ENCODE measurements at regions not wholly inside any gene's neighbourhood (a gene's known extent, or its start where the extent isn't known, plus 50 kb on each side); places are given as distances from the start of the nearest gene placed in this dataset.

DNA sequence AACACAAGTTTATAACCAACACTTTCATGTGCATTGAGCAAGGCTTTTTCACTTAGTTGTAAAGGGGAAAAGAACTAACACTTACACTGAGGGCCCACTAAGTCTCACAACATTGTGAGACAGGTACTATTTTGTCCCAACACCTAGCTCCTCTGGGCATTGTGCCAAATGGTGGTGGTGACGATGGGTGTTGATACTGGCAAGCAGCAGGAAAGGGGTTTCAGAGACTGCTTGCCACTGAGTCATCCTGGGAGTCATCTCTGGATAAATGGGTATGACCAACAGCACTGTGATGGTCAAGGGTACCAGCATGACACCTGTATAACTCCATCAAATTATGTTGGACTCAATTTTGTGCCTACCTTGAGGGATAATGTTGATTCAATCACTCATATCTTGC lies 138.8 kb upstream of the ITGA6 start:
- Histone ChIP-seq H3K27me3 (ENCODE audit: control insufficient read depth, insufficient read depth, low read length) (no peaks in the 10 kb centered on the region), H3K4me3 (ENCODE audit: low read depth in 2 of 2, low read length in 2 of 2) (no peak overlapping the region), H3K36me3 (ENCODE audit: control insufficient read depth, insufficient read depth, low read length) (no peaks in the 10 kb centered on the region), H3K9me3 (ENCODE audit: control insufficient read depth, insufficient read depth, low read depth, low read length) (no peaks in the 10 kb centered on the region), H3K4me1 (ENCODE audit: control insufficient read depth, insufficient read depth, low read length) (no peaks in the 10 kb centered on the region), H3K27ac (ENCODE audit: low read length) (no peak overlapping the region)
- POLR2A ChIA-PET = no interaction called here
- intact Hi-C loops (cut with micrococcal nuclease; ENCODE audit: unreplicated experiment) = no loop called here
- TF ChIP-seq, protein P1, sequence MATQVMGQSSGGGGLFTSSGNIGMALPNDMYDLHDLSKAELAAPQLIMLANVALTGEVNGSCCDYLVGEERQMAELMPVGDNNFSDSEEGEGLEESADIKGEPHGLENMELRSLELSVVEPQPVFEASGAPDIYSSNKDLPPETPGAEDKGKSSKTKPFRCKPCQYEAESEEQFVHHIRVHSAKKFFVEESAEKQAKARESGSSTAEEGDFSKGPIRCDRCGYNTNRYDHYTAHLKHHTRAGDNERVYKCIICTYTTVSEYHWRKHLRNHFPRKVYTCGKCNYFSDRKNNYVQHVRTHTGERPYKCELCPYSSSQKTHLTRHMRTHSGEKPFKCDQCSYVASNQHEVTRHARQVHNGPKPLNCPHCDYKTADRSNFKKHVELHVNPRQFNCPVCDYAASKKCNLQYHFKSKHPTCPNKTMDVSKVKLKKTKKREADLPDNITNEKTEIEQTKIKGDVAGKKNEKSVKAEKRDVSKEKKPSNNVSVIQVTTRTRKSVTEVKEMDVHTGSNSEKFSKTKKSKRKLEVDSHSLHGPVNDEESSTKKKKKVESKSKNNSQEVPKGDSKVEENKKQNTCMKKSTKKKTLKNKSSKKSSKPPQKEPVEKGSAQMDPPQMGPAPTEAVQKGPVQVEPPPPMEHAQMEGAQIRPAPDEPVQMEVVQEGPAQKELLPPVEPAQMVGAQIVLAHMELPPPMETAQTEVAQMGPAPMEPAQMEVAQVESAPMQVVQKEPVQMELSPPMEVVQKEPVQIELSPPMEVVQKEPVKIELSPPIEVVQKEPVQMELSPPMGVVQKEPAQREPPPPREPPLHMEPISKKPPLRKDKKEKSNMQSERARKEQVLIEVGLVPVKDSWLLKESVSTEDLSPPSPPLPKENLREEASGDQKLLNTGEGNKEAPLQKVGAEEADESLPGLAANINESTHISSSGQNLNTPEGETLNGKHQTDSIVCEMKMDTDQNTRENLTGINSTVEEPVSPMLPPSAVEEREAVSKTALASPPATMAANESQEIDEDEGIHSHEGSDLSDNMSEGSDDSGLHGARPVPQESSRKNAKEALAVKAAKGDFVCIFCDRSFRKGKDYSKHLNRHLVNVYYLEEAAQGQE (IDR thresholded peaks at IDR 0.05; ENCODE audit: insufficient read depth in 1 of 2, low read depth in 2 of 2, low read length in 1 of 2) = no peak
- TF ChIP-seq TCF7L2 (IDR thresholded peaks at IDR 0.05; ENCODE audit: low read depth, low read length) = no peak
- TF ChIP-seq, protein P2, sequence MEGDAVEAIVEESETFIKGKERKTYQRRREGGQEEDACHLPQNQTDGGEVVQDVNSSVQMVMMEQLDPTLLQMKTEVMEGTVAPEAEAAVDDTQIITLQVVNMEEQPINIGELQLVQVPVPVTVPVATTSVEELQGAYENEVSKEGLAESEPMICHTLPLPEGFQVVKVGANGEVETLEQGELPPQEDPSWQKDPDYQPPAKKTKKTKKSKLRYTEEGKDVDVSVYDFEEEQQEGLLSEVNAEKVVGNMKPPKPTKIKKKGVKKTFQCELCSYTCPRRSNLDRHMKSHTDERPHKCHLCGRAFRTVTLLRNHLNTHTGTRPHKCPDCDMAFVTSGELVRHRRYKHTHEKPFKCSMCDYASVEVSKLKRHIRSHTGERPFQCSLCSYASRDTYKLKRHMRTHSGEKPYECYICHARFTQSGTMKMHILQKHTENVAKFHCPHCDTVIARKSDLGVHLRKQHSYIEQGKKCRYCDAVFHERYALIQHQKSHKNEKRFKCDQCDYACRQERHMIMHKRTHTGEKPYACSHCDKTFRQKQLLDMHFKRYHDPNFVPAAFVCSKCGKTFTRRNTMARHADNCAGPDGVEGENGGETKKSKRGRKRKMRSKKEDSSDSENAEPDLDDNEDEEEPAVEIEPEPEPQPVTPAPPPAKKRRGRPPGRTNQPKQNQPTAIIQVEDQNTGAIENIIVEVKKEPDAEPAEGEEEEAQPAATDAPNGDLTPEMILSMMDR (IDR thresholded peaks at IDR 0.05) = no peak
- no peak for TF ChIP-seq POLR2AphosphoS5 (IDR thresholded peaks at IDR 0.05; ENCODE audit: low read depth, low read length)
- no peak for TF ChIP-seq SIN3A (IDR thresholded peaks at IDR 0.05; ENCODE audit: borderline replicate concordance, insufficient read depth, low read depth, low read length)
- BruUV-seq (replicated peaks) = no TSS peak
- in situ Hi-C loops (cut with HindIII; ENCODE audit: low pct_unique_long_range_greater_than_20kb, low sequenced_read_pairs) = no loop called here
- ATAC-seq (no peak), DNase-seq (ENCODE audit: low read depth, low spot score) (no peak)
- CTCF ChIA-PET = no interaction called here

DNA sequence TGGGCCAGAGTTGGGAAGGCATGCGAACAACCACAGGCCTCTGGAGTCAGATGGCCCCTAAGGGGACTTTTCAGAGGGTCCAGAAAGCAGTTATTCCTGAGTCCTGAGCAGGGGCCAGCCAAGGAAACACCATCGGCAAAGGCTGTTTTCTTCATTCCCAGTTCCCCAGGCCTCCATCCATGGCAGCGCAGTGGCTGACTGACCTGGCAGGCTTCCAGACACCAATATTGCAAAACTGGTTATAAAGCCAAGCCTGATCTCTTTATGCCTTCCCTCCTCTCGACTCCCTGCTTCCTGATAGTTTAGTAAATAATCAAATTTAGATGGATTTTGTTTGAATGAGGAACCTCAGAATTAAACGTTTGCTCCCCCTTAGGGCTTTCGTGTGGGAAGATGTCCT lies 133.4 kb upstream of the ITGA6 start:
- H3K27me3 ChIP-seq (ENCODE audit: control insufficient read depth, insufficient read depth, low read length) = peaks cover 5% of the 10 kb centered on the region; the same call in 1 of the 2 replicates
- in situ Hi-C loops (cut with HindIII; ENCODE audit: low pct_unique_long_range_greater_than_20kb, low sequenced_read_pairs) (no loop called here), intact Hi-C loops (cut with micrococcal nuclease; ENCODE audit: unreplicated experiment) (no loop called here)
- no peak overlapping the region for H3K27ac ChIP-seq (ENCODE audit: low read length)
- DNase-seq (ENCODE audit: low read depth, low spot score) (no peak), ATAC-seq (no peak)
- no peak for TF ChIP-seq POLR2AphosphoS5 (IDR thresholded peaks at IDR 0.05; ENCODE audit: low read depth, low read length)
- TF ChIP-seq, protein P1 (IDR thresholded peaks at IDR 0.05; ENCODE audit: insufficient read depth in 1 of 2, low read depth in 2 of 2, low read length in 1 of 2) = no peak
- TF ChIP-seq TCF7L2 (IDR thresholded peaks at IDR 0.05; ENCODE audit: low read depth, low read length) = no peak
- TF ChIP-seq SIN3A (IDR thresholded peaks at IDR 0.05; ENCODE audit: borderline replicate concordance, insufficient read depth, low read depth, low read length) = no peak
- TF ChIP-seq, protein P2 (IDR thresholded peaks at IDR 0.05) = no peak
- H3K4me1 ChIP-seq (ENCODE audit: control insufficient read depth, insufficient read depth, low read length) = no peaks in the 10 kb centered on the region
- no peaks in the 10 kb centered on the region for H3K36me3 ChIP-seq (ENCODE audit: control insufficient read depth, insufficient read depth, low read length)
- POLR2A ChIA-PET = no interaction called here
- H3K4me3 ChIP-seq (ENCODE audit: low read depth in 2 of 2, low read length in 2 of 2) = no peak overlapping the region
- CTCF ChIA-PET = no interaction called here
- BruUV-seq (replicated peaks) = no TSS peak
- no peaks in the 10 kb centered on the region for H3K9me3 ChIP-seq (ENCODE audit: control insufficient read depth, insufficient read depth, low read depth, low read length)

Measured in Panc1 (cell line).